HG03025 (cell line): ENCODE measurements at regions not wholly inside any gene's neighbourhood (a gene's known extent, or its start where the extent isn't known, plus 50 kb on each side); places are given as distances from the start of the nearest gene placed in this dataset.

Experiments
- ATAC-seq: cut with Tn5 transposase; IDR thresholded peaks from one replicate; pipeline ENCODE4 v1.9.1; 2021; ENCODE audit warnings: mild to moderate bottlenecking, moderate library complexity; ENCODE audit not compliant: unreplicated experiment, low FRiP score

- ATAC-seq = no peak
These were observed 51.5 kb upstream of the ANTXR2 start for GRCh38 chr4:80124246-80125211.
